Esophagus muscularis mucosa (tissue), 4 donors: ENCODE measurements at regions not wholly inside any gene's neighbourhood (a gene's known extent, or its start where the extent isn't known, plus 50 kb on each side); places are given as distances from the start of the nearest gene placed in this dataset.

Source experiments
- DNase-seq: peaks from one replicate; pipeline ENCODE4 v3.0.0-alpha.2; 2017; ENCODE audit errors: extremely low spot score
- H3K27ac ChIP-seq, 4 donors: fragments of 200-600 bp; sonication (generic); replicated peaks in 1 of 4; 1 replicate in 3 of 4; 2 replicates in 1 of 4; pipeline ENCODE4 v1.5.1; 2016 to 2019; ENCODE audit warnings: mild to moderate bottlenecking in 1 of 4
- H3K27me3 ChIP-seq, 4 donors: fragments of 200-600 bp; sonication (generic); one replicate each; pipeline versions ENCODE4 v1.5.1 to v1.6.0; 2016 to 2019
- H3K36me3 ChIP-seq, 4 donors: fragments of 200-600 bp; sonication (generic); one replicate each; pipeline ENCODE4 v1.5.1; 2016 to 2019
- H3K4me1 ChIP-seq, 4 donors: fragments of 200-600 bp; sonication (generic); one replicate each; pipeline ENCODE4 v1.5.1; 2016 to 2019
- H3K4me3 ChIP-seq, 4 donors: fragments of 200-600 bp; sonication (generic); 1 replicate in 2 of 4; 2 replicates in 2 of 4; pipeline ENCODE4 v1.5.1; 2016 to 2019; ENCODE audit warnings: mild to moderate bottlenecking in 4 of 4, moderate library complexity in 1 of 4
- H3K9me3 ChIP-seq, 4 donors: fragments of 200-600 bp; sonication (generic); 1 replicate in 3 of 4; 2 replicates in 1 of 4; pipeline ENCODE4 v1.5.1; 2016 to 2019
- CTCF ChIP-seq, 3 experiments: fragments of 200-600 bp in 2 of 3; fragments of 450-650 bp in 1 of 3; sonication (generic) in 2 of 3; IDR thresholded peaks; one replicate each; pipeline ENCODE4 v1.5.1; 2017 to 2019; ENCODE audit warnings: antibody characterized with exemption in 3 of 3, mild to moderate bottlenecking in 2 of 3, moderate library complexity in 1 of 3
- EP300 ChIP-seq: sonication (generic); formaldehyde crosslinking; IDR thresholded peaks from one replicate; pipeline ENCODE4 v1.6.1; 2017; ENCODE audit warnings: antibody characterized with exemption
- POLR2A ChIP-seq: fragments of 450-650 bp; IDR thresholded peaks from one replicate; pipeline ENCODE4 v1.6.1; 2017; ENCODE audit warnings: antibody characterized with exemption, moderate library complexity, mild to moderate bottlenecking, low read depth
- POLR2AphosphoS5 ChIP-seq, 2 donors: sonication (generic); formaldehyde crosslinking; IDR thresholded peaks; one replicate each; pipeline ENCODE4 v1.6.1; 2017; ENCODE audit warnings: antibody characterized with exemption in 2 of 2
- WGBS: methylation state at CpG from one replicate; pipeline ENCODE4 v1.1.5; 2018; 5-methylcytosine and 5-hydroxymethylcytosine counted together
- intact Hi-C: fragments of 100-400 bp; cut with DNase I; formaldehyde crosslinking; loops from one replicate; pipeline ENCODE4 v1.15.1; 2023

- no peaks in the 10 kb centered on the region for H3K36me3 ChIP-seq
- no peaks in the 10 kb centered on the region for H3K4me1 ChIP-seq
- H3K27me3 ChIP-seq, result no peaks in the 10 kb centered on the region
- intact Hi-C loops, result no loop called here
- H3K4me3 ChIP-seq, result no peak overlapping the region
- peaks cover 0 to 26% (median 5%) of the 10 kb centered on the region in 4 donors for H3K9me3 ChIP-seq
- TF ChIP-seq POLR2AphosphoS5 (IDR thresholded peaks at IDR 0.05), result no peak
- no peak for TF ChIP-seq CTCF (IDR thresholded peaks at IDR 0.05)
- TF ChIP-seq EP300, result no peak
- TF ChIP-seq POLR2A, result no peak
- peak; percentile 68 for DNase-seq
- WGBS, result 71% methylated on average over 13 of the region's 15 CpGs
- no peak overlapping the region for H3K27ac ChIP-seq
Measured at GRCh38 chr16:35732046-35732810, 2272.8 kb downstream of the TP53TG3F start.

- TF ChIP-seq CTCF (IDR thresholded peaks at IDR 0.05), result no peak
- intact Hi-C loops, result no loop called here
- Histone ChIP-seq H3K27me3 (no peaks in the 10 kb centered on the region), H3K9me3 (peaks cover 0 to 26% (median 5%) of the 10 kb centered on the region in 4 donors), H3K4me1 (no peaks in the 10 kb centered on the region), H3K4me3 (no peak overlapping the region), H3K36me3 (no peaks in the 10 kb centered on the region), H3K27ac (no peak overlapping the region)
- WGBS, result 72% methylated on average over 2 of the region's 3 CpGs
- DNase-seq, result peak; percentile 85
Measured at GRCh38 chr16:35733278-35733965, 2274.0 kb downstream of the TP53TG3F start.

GRCh38 chr16:35733971-35734702 is 2274.7 kb downstream of the TP53TG3F start:
- Histone ChIP-seq H3K27me3 (no peaks in the 10 kb centered on the region), H3K36me3 (no peaks in the 10 kb centered on the region), H3K4me1 (no peaks in the 10 kb centered on the region), H3K4me3 (no peak overlapping the region), H3K27ac (no peak overlapping the region), H3K9me3 (peaks cover 0 to 19% (median 5%) of the 10 kb centered on the region in 4 donors)
- TF ChIP-seq POLR2AphosphoS5 (IDR thresholded peaks at IDR 0.05) (no peak), CTCF (IDR thresholded peaks at IDR 0.05) (no peak), POLR2A (no peak), EP300 (no peak)
- peak; percentile 81 for DNase-seq
- intact Hi-C loops, result no loop called here
- 76% methylated on average over 17 of the region's 18 CpGs for WGBS

GRCh38 chr16:35734728-35735402 is 2275.5 kb downstream of the TP53TG3F start:
- Histone ChIP-seq H3K27me3 (no peaks in the 10 kb centered on the region), H3K27ac (no peak overlapping the region), H3K9me3 (peaks cover 0 to 13% (median 5%) of the 10 kb centered on the region in 4 donors), H3K4me1 (no peaks in the 10 kb centered on the region), H3K36me3 (no peaks in the 10 kb centered on the region), H3K4me3 (no peak overlapping the region)
- peak; percentile 64 for DNase-seq
- 74% methylated on average over 18 of the region's 18 CpGs for WGBS
- TF ChIP-seq POLR2A (no peak), POLR2AphosphoS5 (IDR thresholded peaks at IDR 0.05) (no peak), CTCF (IDR thresholded peaks at IDR 0.05) (no peak), EP300 (no peak)
- intact Hi-C loops, result no loop called here
